MM.1S (cell line): ENCODE measurements at regions not wholly inside any gene's neighbourhood (a gene's known extent, or its start where the extent isn't known, plus 50 kb on each side); places are given as distances from the start of the nearest gene placed in this dataset.
"Not testable (repeated sequence)": the region's sequence is repeated elsewhere in the genome, so short reads cannot be mapped to it uniquely, and the experiment has no call there.

ENCODE experiments used
- CTCF ChIP-seq: fragments of 300-600 bp; sonication (generic); IDR thresholded peaks from 2 replicates; pipeline ENCODE4 v1.5.1; 2016; ENCODE audit warnings: antibody characterized with exemption, low read length, mixed read lengths
- EZH2 ChIP-seq: fragments of 300-600 bp; sonication (generic); optimal IDR thresholded peaks from 2 replicates; pipeline ENCODE3; 2017; ENCODE audit warnings: low read depth, mild to moderate bottlenecking, antibody characterized with exemption, low read length, mixed read lengths

DNA sequence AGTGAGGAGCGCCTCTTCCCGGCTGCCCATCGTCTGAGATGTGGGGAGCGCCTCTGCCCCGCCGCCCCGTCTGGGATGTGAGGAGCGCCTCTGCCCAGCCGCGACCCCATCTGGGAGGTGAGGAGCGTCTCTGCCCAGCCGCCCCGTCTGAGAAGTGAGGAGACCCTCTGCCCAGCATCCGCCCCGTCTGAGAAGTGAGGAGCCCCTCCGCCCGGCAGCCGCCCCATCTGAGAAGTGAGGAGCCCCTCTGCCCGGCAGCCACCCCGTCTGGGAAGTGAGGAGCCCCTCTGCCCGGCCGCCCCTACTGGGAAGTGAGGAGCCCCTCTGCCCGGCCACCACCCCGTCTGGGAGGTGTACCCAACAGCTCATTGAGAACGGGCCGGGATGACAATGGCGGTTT lies 54.4 kb upstream of the SMURF2 start:
- not testable (repeated sequence) for TF ChIP-seq CTCF, EZH2
